K562 (cell line): ENCODE measurements at regions not wholly inside any gene's neighbourhood (a gene's known extent, or its start where the extent isn't known, plus 50 kb on each side); places are given as distances from the start of the nearest gene placed in this dataset.

Source experiments
- ATAC-seq: fragments of 200-7000 bp; cut with Tn5 transposase; 3 replicates; pipeline ENCODE4 v1.9.1; 2020; ENCODE audit warnings: moderate library complexity
- BruUV-seq: library from RNA; stranded (reverse); fragments of 400-500 nt; replicated peaks from 2 replicates; lab custom pipeline; 2021; lab: Mats Ljungman, UMichigan
- CTCF ChIA-PET: fragments of 300-600 bp; formaldehyde crosslinking; extraction: SDS; loops from one replicate; lab custom pipeline; 2021; ENCODE audit warnings: low intra/inter-chr PET ratio; lab: Yijun Ruan, JAX
- POLR2A ChIA-PET: fragments of 300-600, 350-650 bp; sonication (Branson Sonifier 250); formaldehyde crosslinking; extraction: SDS; loops from one replicate; lab custom pipeline; 2021; ENCODE audit warnings: antibody characterized with exemption, inconsistent platforms; lab: Yijun Ruan, JAX
- DNase-seq, 4 experiments: peaks; one replicate each; pipeline versions ENCODE4 v3.0.0 to v3.0.0-alpha.2; 2011 to 2018; ENCODE audit warnings: low spot score in 3 of 4, mixed read lengths in 3 of 4; ENCODE audit errors: extremely low read depth in 1 of 4
- FAIRE-seq: peaks from 2 replicates; lab custom pipeline; 2011; peaks lifted over from hg19 to GRCh38; lab: Jason Lieb, UNC
- H2AFZ ChIP-seq: 2 replicates; pipeline ENCODE4 v1.6.0; 2011; ENCODE audit warnings: low read depth, low read length, control low read depth, inconsistent platforms
- H3K27ac ChIP-seq: fragments of 200-600 bp; 3 replicates; pipeline ENCODE4 v1.8.0; 2011; ENCODE audit warnings: low read depth, mild to moderate bottlenecking, control low read depth, inconsistent platforms, low read length, moderate library complexity, mixed read lengths; ENCODE audit errors: extremely low read depth
- H3K27me3 ChIP-seq, 2 experiments: fragments of 300-600 bp in 1 of 2; 2 replicates in 1 of 2; 3 replicates in 1 of 2; pipeline versions ENCODE4 v1.6.0 to v1.8.0; 2011; ENCODE audit warnings: inconsistent platforms in 2 of 2, low read length in 2 of 2, mild to moderate bottlenecking in 1 of 2, mixed read lengths in 1 of 2, moderate library complexity in 1 of 2; ENCODE audit not compliant: control insufficient read depth in 2 of 2, insufficient read depth in 2 of 2
- H3K36me3 ChIP-seq: fragments of 300-600 bp; 3 replicates; pipeline ENCODE4 v1.8.0; 2011; ENCODE audit warnings: mild to moderate bottlenecking, low read length, inconsistent platforms; ENCODE audit not compliant: control insufficient read depth, insufficient read depth
- H3K4me1 ChIP-seq, 2 experiments: fragments of 200-600 bp in 1 of 2; replicated peaks in 1 of 2; 2 replicates in 1 of 2; 3 replicates in 1 of 2; pipeline versions ENCODE4 v1.5.1 to v1.8.0; 2011; ENCODE audit warnings: inconsistent platforms in 2 of 2, low read length in 2 of 2, mild to moderate bottlenecking in 1 of 2, mixed read lengths in 1 of 2, moderate library complexity in 1 of 2; ENCODE audit not compliant: control insufficient read depth in 2 of 2, insufficient read depth in 2 of 2
- H3K4me2 ChIP-seq: 2 replicates; pipeline ENCODE4 v1.6.1; 2011; ENCODE audit warnings: low read length, control low read depth, inconsistent platforms, mixed read lengths; ENCODE audit not compliant: insufficient read depth
- H3K4me3 ChIP-seq: fragments of 200-600 bp; sonication (generic), shearing (Covaris generic); 2 replicates; pipeline ENCODE4 v1.5.1; 2016; ENCODE audit warnings: control low read depth, inconsistent platforms
- H3K79me2 ChIP-seq: fragments of 200-600 bp; 3 replicates; pipeline ENCODE4 v1.8.0; 2011; ENCODE audit warnings: low read length, inconsistent platforms; ENCODE audit not compliant: control insufficient read depth, insufficient read depth
- H3K9ac ChIP-seq, 2 experiments: 2 replicates each; pipeline versions ENCODE4 v1.6.0 to v1.6.1; 2011; ENCODE audit warnings: low read depth in 2 of 2, low read length in 2 of 2, control low read depth in 1 of 2, inconsistent platforms in 1 of 2, mild to moderate bottlenecking in 1 of 2, mixed read lengths in 1 of 2; ENCODE audit not compliant: insufficient read depth in 1 of 2
- H3K9me1 ChIP-seq: one replicate; pipeline ENCODE4 v1.6.0; 2011; ENCODE audit warnings: inconsistent platforms, mild to moderate bottlenecking, low read length, moderate library complexity; ENCODE audit not compliant: control insufficient read depth, insufficient read depth
- H3K9me3 ChIP-seq: replicated peaks from 2 replicates; pipeline ENCODE4 v1.5.1; 2011; ENCODE audit warnings: low read depth, low read length, inconsistent platforms; ENCODE audit not compliant: control insufficient read depth, insufficient read depth
- H4K20me1 ChIP-seq: replicated peaks from 2 replicates; pipeline ENCODE4 v1.6.1; 2011; ENCODE audit warnings: low read length, inconsistent platforms, mixed read lengths; ENCODE audit not compliant: control insufficient read depth, insufficient read depth
- FUS ChIP-seq: fragments of 200-400 bp; formaldehyde crosslinking; optimal IDR thresholded peaks from 2 replicates; pipeline ENCODE3; 2017; ENCODE audit warnings: low read depth, low read length
- IRF2 ChIP-seq: sonication (generic); formaldehyde crosslinking; IDR thresholded peaks from 2 replicates; pipeline ENCODE4 v1.8.1; 2022; ENCODE audit warnings: mild to moderate bottlenecking, missing genetic modification reagents
- LEF1 ChIP-seq: fragments of 450-650 bp; IDR thresholded peaks from 2 replicates; pipeline ENCODE4 v1.6.1; 2016; ENCODE audit warnings: mild to moderate bottlenecking
- MED1 ChIP-seq: sonication (generic); formaldehyde crosslinking; IDR thresholded peaks from 2 replicates; pipeline ENCODE4 v1.8.1; 2023; ENCODE audit warnings: missing genetic modification reagents, borderline replicate concordance
- NCOA4 ChIP-seq: fragments of 450-650 bp; IDR thresholded peaks from 2 replicates; pipeline ENCODE4 v1.6.1; 2018; ENCODE audit warnings: mild to moderate bottlenecking; ENCODE audit not compliant: partially characterized antibody
- PURB ChIP-seq: sonication (generic); formaldehyde crosslinking; IDR thresholded peaks from 2 replicates; pipeline ENCODE4 v1.9.0; 2021; ENCODE audit warnings: low read depth, mild to moderate bottlenecking, missing genetic modification reagents
- SMARCA5 ChIP-seq: fragments of 450-650 bp; IDR thresholded peaks from 2 replicates; pipeline ENCODE4 v1.6.1; 2016
- SMC3 ChIP-seq: conservative IDR thresholded peaks from 2 replicates; pipeline ENCODE4 v1.6.1; 2011; ENCODE audit warnings: low read depth, low read length, improper control_type of control experiment; ENCODE audit not compliant: insufficient read depth
- SPI1 ChIP-seq: IDR thresholded peaks from 2 replicates; pipeline ENCODE4 v1.6.1; 2011; ENCODE audit warnings: low read depth, low read length, control low read depth, borderline replicate concordance
- TEAD4 ChIP-seq, 2 experiments: sonication (generic) in 1 of 2; formaldehyde crosslinking in 1 of 2; IDR thresholded peaks; 2 replicates each; pipeline versions ENCODE4 v1.6.1 to v1.8.0; 2012 to 2022; ENCODE audit warnings: borderline replicate concordance in 1 of 2, inconsistent platforms in 1 of 2, low read length in 1 of 2, mild to moderate bottlenecking in 1 of 2, missing genetic modification reagents in 1 of 2
- YY1 ChIP-seq, 3 experiments: IDR thresholded peaks; 2 replicates each; pipeline ENCODE4 v1.6.1; 2011; ENCODE audit warnings: low read length in 2 of 3, mild to moderate bottlenecking in 2 of 3, moderate library complexity in 2 of 3, borderline replicate concordance in 1 of 3, control low read depth in 1 of 3, low read depth in 1 of 3; ENCODE audit not compliant: insufficient read depth in 3 of 3, insufficient replicate concordance in 2 of 3, control insufficient read depth in 1 of 3, insufficient read length in 1 of 3; ENCODE audit errors: extremely low read depth in 1 of 3
- ZBTB8A ChIP-seq: fragments of 450-650 bp; IDR thresholded peaks from 2 replicates; pipeline ENCODE4 v1.6.1; 2018; ENCODE audit warnings: mild to moderate bottlenecking, moderate library complexity; ENCODE audit not compliant: partially characterized antibody
- WGBS: fragments of 100-300 bp; shearing (Covaris generic); methylation state at CpG from one replicate; pipeline ENCODE4 v1.1.6; 2016; ENCODE audit warnings: low coverage, mixed read lengths; ENCODE audit not compliant: insufficient coverage; ENCODE audit errors: missing lambda C conversion rate; 5-methylcytosine and 5-hydroxymethylcytosine counted together
- in situ Hi-C: fragments of 300-500 bp; cut with MboI; formaldehyde crosslinking; loops from 4 replicates; pipeline ENCODE4 v1.15.0; 2018; ENCODE audit warnings: inconsistent platforms, mixed read lengths
- intact Hi-C: fragments of 100-400 bp; cut with micrococcal nuclease; formaldehyde crosslinking; loops from 2 replicates; pipeline ENCODE4 v1.14.2; 2022
- TF ChIP-seq, protein P1 (sequence below): fragments of 200-800 bp; sonication (Bioruptor generic); IDR thresholded peaks from 2 replicates; pipeline ENCODE4 v1.6.1; 2017; ENCODE audit warnings: missing genetic modification characterization, missing compliant biosample characterization

DNA sequence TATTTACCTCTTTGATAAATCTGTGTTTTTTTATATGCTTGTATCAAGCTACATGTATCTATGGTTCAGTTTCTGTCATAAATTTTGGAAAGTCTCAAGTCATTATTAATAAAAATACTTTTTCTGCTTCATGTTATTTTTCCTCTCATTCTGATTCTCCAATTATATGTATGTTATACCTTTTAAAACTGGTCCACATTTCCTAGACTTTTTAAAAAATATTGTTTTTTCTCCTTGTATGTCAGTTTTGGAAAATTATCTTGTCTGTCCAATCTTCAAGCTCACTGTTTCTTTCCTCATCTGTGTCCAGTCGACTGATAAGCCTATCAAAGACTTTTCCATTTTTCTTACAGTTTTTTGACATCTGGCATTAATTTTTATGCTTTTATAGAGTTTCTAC lies 253.4 kb downstream of the ASXL3 start:
- Histone ChIP-seq H3K27ac (no peak overlapping the region), H3K9ac (no peak overlapping the region), H3K4me3 (no peak overlapping the region), H3K4me2 (no peak overlapping the region), H3K27me3 (no peaks in the 10 kb centered on the region), H3K4me1 (no peaks in the 10 kb centered on the region), H3K79me2 (no peaks in the 10 kb centered on the region), H4K20me1 (no peaks in the 10 kb centered on the region), H2AFZ (no peak overlapping the region), H3K36me3 (no peaks in the 10 kb centered on the region), H3K9me1 (no peaks in the 10 kb centered on the region), H3K9me3 (no peaks in the 10 kb centered on the region)
- intact Hi-C loops (no loop called here), in situ Hi-C loops (no loop called here)
- CTCF ChIA-PET, result no interaction called here
- no peak for ATAC-seq
- BruUV-seq, result no TSS peak
- WGBS, result 0% methylated on average over 1 of the region's 1 CpG
- DNase-seq, result no peak
- POLR2A ChIA-PET, result no interaction called here
- FAIRE-seq, result no peak
- TF ChIP-seq ZBTB8A, result no peak
- no peak for TF ChIP-seq SMARCA5
- no peak for TF ChIP-seq LEF1
- no peak for TF ChIP-seq YY1 (IDR thresholded peaks at IDR 0.05; ENCODE audit: borderline replicate concordance in 1 of 3, control insufficient read depth in 1 of 3, extremely low read depth in 1 of 3, insufficient read depth in 3 of 3, insufficient read length in 1 of 3, insufficient replicate concordance in 2 of 3, low read depth in 1 of 3, low read length in 2 of 3)
- no peak for TF ChIP-seq NCOA4
- TF ChIP-seq PURB (CRISPR knock-in tag), result no peak
- TF ChIP-seq MED1 (CRISPR knock-in tag), result no peak
- TF ChIP-seq SPI1, result no peak
- no peak for TF ChIP-seq TEAD4 (IDR thresholded peaks at IDR 0.05; ENCODE audit: low read length)
- TF ChIP-seq TEAD4 (CRISPR knock-in tag; IDR thresholded peaks at IDR 0.05; ENCODE audit: borderline replicate concordance), result no peak
- TF ChIP-seq IRF2 (CRISPR knock-in tag), result no peak
- TF ChIP-seq, protein P1, sequence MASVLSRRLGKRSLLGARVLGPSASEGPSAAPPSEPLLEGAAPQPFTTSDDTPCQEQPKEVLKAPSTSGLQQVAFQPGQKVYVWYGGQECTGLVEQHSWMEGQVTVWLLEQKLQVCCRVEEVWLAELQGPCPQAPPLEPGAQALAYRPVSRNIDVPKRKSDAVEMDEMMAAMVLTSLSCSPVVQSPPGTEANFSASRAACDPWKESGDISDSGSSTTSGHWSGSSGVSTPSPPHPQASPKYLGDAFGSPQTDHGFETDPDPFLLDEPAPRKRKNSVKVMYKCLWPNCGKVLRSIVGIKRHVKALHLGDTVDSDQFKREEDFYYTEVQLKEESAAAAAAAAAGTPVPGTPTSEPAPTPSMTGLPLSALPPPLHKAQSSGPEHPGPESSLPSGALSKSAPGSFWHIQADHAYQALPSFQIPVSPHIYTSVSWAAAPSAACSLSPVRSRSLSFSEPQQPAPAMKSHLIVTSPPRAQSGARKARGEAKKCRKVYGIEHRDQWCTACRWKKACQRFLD (CRISPR knock-in tag), result no peak
- TF ChIP-seq SMC3, result no peak
- no peak for TF ChIP-seq FUS
